ENCODE measurements at regions not wholly inside any gene's neighbourhood (a gene's known extent, or its start where the extent isn't known, plus 50 kb on each side); places are given as distances from the start of the nearest gene placed in this dataset.
"Not testable (repeated sequence)": the region's sequence is repeated elsewhere in the genome, so short reads cannot be mapped to it uniquely, and the experiment has no call there.

- DNase-seq, result no peak
These were observed 279.5 kb downstream of the RND3 start for GRCh38 chr2:150207979-150208378.

GRCh38 chr2:150204451-150204850 lies 283.0 kb downstream of the RND3 start:
- DNase-seq, result no peak

- DNase-seq, result not testable (repeated sequence)
These were observed 292.7 kb downstream of the RND3 start for GRCh38 chr2:150194816-150195215.

- DNase-seq, result no peak
These were observed 294.8 kb downstream of the RND3 start for GRCh38 chr2:150192701-150193100.

GRCh38 chr2:150191349-150191748 lies 296.1 kb downstream of the RND3 start:
- DNase-seq, result no peak

GRCh38 chr2:150190546-150190945 lies 296.9 kb downstream of the RND3 start:
- no peak for DNase-seq

- DNase-seq, result no peak
These were observed 298.7 kb downstream of the RND3 start for GRCh38 chr2:150188800-150189199.

- DNase-seq, result no peak
These were observed 299.3 kb downstream of the RND3 start for GRCh38 chr2:150188177-150188576.

- no peak for DNase-seq
These were observed 304.8 kb downstream of the RND3 start for GRCh38 chr2:150182566-150183235.

- no peak for DNase-seq
These were observed 308.9 kb downstream of the RND3 start for GRCh38 chr2:150178591-150178990.

GRCh38 chr2:150174971-150175421 lies 312.5 kb downstream of the RND3 start:
- no peak for DNase-seq

- no peak for DNase-seq
These were observed 313.2 kb downstream of the RND3 start for GRCh38 chr2:150174056-150174805.

GRCh38 chr2:150171065-150171548 lies 316.4 kb downstream of the RND3 start:
- DNase-seq, result no peak

GRCh38 chr2:150169237-150169629 lies 318.2 kb downstream of the RND3 start:
- no peak for DNase-seq

GRCh38 chr2:150168595-150169236 lies 318.8 kb downstream of the RND3 start:
- DNase-seq, result no peak

- no peak for DNase-seq
These were observed 319.8 kb downstream of the RND3 start for GRCh38 chr2:150167711-150168110.

- DNase-seq, result peak; percentile 19 to 39
These were observed 321.0 kb downstream of the RND3 start for GRCh38 chr2:150166313-150167051.

- no peak for DNase-seq
These were observed 321.5 kb downstream of the RND3 start for GRCh38 chr2:150165988-150166312.

- no peak for DNase-seq
These were observed 322.0 kb downstream of the RND3 start for GRCh38 chr2:150165442-150165841.

GRCh38 chr2:150162241-150162942 lies 325.1 kb downstream of the RND3 start:
- no peak for DNase-seq

GRCh38 chr2:150160058-150160457 lies 327.4 kb downstream of the RND3 start:
- no peak for DNase-seq

GRCh38 chr2:150159300-150159699 lies 328.2 kb downstream of the RND3 start:
- no peak for DNase-seq
